Activated naive CD4-positive, alpha-beta T cell treated with anti-CD3 and anti-CD28 coated beads, Interleukin-2, amount 50 U/mL, for 16 hours (primary cell): ENCODE measurements at regions not wholly inside any gene's neighbourhood (a gene's known extent, or its start where the extent isn't known, plus 50 kb on each side); places are given as distances from the start of the nearest gene placed in this dataset.
"Not testable (repeated sequence)": the region's sequence is repeated elsewhere in the genome, so short reads cannot be mapped to it uniquely, and the experiment has no call there.

Experiments used
- DNase-seq: peaks from one replicate; pipeline ENCODE4 v3.0.0-alpha.2; 2020

DNA sequence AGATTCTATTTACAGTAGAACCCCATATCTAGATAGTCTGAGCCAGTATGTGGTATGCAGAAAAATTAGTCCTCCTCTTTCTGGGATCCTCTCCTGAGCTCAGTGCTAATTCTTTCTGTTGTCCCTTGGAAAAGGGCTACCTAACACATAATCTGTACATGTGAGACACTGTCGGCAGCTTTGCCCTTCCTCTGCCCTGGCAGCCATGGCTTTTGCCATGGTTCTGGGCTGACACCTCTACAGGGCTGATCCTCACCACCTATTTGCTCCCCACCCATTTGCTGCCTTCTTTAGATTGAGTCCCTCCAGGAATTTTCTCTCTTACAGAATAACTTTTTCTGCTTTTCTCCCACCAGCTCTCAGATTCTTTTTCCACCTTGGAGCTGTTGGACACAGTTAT is 64.7 kb upstream of the MAP9 start:
- DNase-seq: no peak

DNA sequence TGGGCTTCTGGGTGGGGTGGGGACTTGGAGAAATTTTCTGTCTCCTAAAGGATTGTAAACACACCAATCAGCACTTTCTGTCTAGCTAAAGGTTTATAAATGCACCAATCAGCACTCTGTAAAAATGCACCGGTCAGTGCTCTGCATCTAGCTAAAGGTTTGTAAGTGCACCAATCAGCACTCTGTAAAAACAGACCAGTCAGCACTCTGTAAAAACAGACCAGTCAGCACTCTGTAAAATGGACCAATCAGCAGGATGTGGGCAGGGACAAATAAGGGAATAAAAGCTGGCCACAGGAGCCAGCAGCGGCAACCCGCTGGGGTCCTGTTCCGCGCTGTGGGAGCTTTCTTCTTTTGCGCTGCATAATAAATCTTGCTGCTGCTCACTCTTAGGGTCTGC is 63.0 kb upstream of the MAP9 start:
- DNase-seq: not testable (repeated sequence)

- DNase-seq: no peak
Measured at GRCh38 chr4:155434904-155435303, 58.1 kb upstream of the MAP9 start.

GRCh38 chr4:155434366-155434765 is 57.6 kb upstream of the MAP9 start:
- no peak for DNase-seq

GRCh38 chr4:155433636-155434360 is 57.0 kb upstream of the MAP9 start:
- no peak for DNase-seq

- DNase-seq: no peak
Measured at GRCh38 chr4:155430895-155431795, 54.4 kb upstream of the MAP9 start.

- no peak for DNase-seq
Measured at GRCh38 chr4:155428128-155428527, 51.4 kb upstream of the MAP9 start.

DNA sequence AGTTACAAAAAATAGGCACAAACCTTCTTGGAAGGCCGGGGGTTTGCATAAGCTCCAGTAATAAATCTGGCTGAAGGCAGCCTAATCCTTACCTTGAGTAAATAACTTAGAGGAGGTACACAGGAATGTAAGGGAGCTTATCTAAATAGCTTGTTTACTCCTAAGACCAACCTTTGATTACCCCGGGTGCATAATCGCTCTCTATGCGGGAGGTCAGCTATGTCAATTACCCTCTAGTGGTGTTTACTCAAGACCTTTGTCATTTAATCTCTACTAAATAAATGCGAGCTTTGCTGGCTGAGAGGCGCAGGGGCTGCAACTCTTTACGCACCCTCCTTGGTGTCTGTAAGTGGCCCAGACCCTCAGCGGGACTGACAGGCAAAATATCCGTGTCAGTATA is 50.2 kb upstream of the MAP9 start:
- DNase-seq: no peak
